Amniotic stem cell (primary cell): ENCODE measurements at regions not wholly inside any gene's neighbourhood (a gene's known extent, or its start where the extent isn't known, plus 50 kb on each side); places are given as distances from the start of the nearest gene placed in this dataset.
A peak's percentile ranks its signal among the peaks of the same experiment; 100 is the strongest.

Experiments used
- DNase-seq: peaks from one replicate; lab custom pipeline; 2025; lab: John Stamatoyannopoulos, UW

GRCh38 chr1:177786176-177786745 lies 183.6 kb downstream of the SEC16B start:
- no peak for DNase-seq

DNA sequence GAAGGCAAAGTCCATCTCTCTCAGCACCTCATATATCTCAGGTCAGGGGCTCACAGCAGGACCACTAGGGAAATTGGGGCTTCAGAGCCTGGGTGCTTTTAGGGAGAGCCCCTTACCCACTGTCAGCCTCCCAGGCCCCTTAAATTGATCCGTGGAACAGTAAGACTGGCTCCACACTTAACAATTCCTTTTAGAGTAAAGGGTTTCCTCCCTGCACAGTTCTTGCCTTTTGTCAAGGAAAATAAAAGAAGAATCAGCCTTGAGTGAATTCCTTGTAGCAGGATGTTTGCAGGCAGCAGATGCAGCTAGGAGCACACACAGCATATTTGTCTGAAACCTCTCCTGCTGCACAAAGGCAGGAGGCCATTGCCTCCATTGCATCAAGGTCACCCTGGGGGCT lies 184.9 kb downstream of the SEC16B start:
- DNase-seq, result no peak

GRCh38 chr1:177784409-177784808 lies 185.4 kb downstream of the SEC16B start:
- DNase-seq, result no peak

- DNase-seq, result no peak
Observed at GRCh38 chr1:177783051-177783450, 186.8 kb downstream of the SEC16B start.

GRCh38 chr1:177780096-177780700 lies 189.7 kb downstream of the SEC16B start:
- peak; percentile 80 for DNase-seq

DNA sequence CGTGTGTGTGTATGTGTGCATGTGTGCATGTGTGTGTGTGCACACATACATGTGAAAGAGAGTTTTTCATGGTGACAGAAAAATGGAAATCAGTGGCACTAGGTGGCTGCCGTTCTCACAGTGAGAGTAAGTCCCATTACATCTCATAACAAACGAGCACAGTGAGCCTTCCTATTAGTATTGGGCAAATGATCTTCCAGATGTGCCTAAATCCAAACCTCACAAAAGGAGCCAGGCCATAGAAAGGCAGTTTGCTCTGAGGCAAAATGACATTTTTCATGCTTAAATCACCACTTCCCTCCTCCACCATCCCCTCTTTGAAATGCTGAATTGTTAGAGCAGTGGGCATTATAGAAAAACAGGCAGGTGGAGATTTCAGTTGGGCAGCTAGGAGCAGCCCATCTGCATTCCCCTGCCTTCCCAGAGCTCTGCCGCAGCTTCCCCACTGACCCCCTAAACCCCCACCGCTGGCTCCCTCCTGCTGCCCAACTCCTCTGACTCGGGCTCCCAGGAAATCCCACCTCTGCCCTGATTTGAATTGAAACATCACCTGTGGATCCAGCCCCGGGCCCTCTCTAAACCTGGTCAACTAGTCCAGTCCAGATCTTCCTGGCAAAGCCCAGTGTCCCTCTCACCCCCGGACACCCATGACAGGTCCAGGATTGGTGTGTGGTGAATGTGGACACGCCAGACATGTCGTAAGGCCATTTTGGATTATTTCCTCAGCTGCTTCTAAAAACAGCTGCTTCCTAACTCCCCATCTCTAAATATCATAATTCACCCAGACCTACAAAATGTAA lies 190.5 kb downstream of the SEC16B start:
- no peak for DNase-seq

DNA sequence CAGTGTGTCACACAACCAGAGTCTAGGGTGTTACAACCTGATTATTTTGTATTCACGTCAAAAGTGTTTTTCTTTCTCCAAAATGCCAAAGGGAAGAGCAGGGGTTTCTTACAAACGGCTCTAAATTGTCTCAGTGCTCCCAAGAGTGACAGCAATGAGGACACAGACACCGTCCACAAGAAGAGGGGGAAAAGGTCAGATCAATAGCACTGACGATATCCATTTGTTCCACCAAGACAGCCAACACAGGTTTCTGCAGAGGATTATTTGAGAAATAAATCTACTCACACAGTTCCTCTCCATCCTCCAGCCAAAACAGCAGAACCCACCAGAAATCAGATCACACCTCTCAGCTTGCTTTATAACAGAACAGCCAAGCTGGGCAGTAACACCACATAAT lies 193.9 kb downstream of the SEC16B start:
- DNase-seq, result no peak

GRCh38 chr1:177772386-177772960 lies 197.4 kb downstream of the SEC16B start:
- no peak for DNase-seq

GRCh38 chr1:177771688-177772087 lies 198.2 kb downstream of the SEC16B start:
- no peak for DNase-seq

GRCh38 chr1:177770096-177770495 lies 199.8 kb downstream of the SEC16B start:
- DNase-seq, result no peak

GRCh38 chr1:177755851-177756560 lies 213.9 kb downstream of the SEC16B start:
- no peak for DNase-seq

DNA sequence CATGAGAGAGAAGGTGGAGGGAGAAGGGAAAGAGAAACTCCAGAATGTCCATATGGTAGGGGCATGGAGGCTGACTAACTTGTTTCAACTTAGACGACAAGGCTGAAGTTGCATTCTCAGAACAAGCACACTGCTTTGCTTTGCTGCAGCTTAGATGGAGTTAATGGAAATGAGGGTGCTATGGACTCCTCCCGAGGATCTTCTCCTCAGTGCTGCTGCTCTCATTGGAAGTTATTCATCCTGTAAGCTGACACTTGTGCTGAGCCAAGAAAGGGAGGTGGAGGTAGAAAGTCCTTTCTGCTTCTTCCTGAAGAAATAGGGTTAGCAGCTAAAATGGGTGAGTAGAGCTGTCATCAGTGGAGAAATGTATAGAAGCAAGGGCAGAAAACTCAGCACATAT lies 215.3 kb downstream of the SEC16B start:
- DNase-seq, result no peak

- no peak for DNase-seq
Observed at GRCh38 chr1:177753655-177754054, 216.2 kb downstream of the SEC16B start.

DNA sequence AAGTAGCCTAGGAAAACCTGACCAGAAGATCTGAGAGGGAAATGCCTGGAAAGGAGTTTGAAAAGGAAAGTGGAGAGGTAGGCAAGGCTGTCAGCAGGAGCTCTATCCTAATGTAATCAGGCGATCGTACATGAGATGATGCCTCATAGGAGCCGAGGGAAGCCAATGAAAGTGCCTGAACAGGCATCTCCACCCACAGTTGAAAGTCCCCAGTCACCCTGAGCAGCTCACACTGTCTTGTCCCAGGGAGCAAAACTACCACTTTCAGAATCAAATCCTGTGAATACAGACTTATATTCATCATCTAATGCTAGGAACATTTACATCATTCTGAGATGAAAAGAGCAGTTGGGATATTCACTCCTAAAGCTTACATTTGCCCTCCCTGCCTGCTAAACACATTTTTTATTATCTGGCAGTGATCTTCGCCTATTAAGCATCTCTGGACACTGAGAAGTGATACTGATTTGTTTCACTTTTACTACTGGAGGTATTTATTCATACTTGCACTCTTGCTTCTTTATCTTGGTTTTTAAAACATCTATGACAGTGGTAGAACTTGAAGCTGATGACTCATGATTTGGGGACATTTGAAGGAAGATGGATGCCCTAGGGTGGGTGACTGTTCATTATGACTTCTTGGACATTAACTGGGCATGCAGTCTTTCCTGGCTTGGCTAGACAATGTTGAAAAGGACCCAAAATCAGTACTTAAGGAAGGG lies 221.6 kb downstream of the SEC16B start:
- DNase-seq, result no peak

GRCh38 chr1:177746155-177746554 lies 223.7 kb downstream of the SEC16B start:
- DNase-seq, result no peak

GRCh38 chr1:177744906-177745305 lies 225.0 kb downstream of the SEC16B start:
- DNase-seq, result no peak

DNA sequence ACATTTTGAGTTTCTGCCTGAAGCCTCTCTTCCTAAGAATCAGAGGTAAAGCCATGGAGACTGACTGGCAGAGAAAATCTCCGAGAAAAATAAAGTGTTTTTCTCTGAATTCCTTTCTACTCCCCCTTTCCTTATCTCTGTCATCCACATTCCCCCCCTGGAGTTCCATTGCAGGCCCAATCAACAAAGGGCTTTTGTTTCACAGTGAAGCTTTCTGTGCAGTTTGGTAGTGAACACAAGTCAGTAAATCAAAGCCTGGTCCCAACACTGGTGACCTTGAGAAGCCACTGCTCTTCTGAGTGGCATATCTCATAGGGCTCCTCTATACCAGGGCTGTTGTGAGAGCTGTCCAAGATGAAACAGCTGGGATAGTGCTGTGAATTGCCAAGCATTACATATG lies 228.4 kb downstream of the SEC16B start:
- no peak for DNase-seq

DNA sequence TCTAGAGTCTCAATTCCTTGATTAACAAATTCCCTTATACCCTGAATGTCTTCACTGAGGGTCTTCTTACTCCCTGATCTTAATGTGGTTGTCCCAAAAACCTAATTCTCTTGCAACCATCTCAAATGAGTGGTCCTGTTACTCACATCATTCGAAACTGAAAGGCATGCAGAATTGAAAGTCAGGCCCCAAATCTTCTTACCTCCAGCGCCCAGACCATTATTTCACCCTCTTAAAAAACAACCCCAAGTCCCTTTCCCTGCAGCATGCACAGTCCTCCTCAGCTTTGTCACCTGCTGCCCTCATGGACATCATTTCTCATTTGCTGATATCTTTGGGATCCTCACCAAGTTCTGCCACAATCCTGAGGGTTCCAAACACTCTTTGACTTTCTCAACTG lies 230.1 kb downstream of the SEC16B start:
- no peak for DNase-seq

GRCh38 chr1:177737456-177737855 lies 232.4 kb downstream of the SEC16B start:
- no peak for DNase-seq

GRCh38 chr1:177732178-177732577 lies 237.7 kb downstream of the SEC16B start:
- DNase-seq, result no peak

- no peak for DNase-seq
Observed at GRCh38 chr1:177729646-177730045, 240.2 kb downstream of the SEC16B start.

DNA sequence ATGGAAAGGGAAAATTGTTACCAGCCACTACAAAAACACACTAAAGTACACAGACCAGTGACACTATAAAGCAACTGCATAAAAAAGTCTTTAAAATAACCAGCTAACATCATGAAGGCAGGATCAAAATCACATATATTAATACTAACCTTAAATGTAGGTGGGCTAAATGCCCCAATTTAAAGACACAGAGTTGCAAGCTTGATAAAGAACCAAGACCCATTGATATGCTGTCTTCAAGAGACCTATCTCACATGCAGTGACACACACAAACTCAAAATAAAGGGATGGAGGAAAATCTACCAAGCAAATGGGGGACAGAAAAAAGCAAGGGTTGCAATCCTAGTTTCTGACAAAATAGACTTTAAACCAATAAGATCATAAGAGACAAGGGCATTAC lies 246.3 kb downstream of the SEC16B start:
- no peak for DNase-seq
